GM12865 (cell line): ENCODE measurements at regions not wholly inside any gene's neighbourhood (a gene's known extent, or its start where the extent isn't known, plus 50 kb on each side); places are given as distances from the start of the nearest gene placed in this dataset.

ENCODE experiments used
- DNase-seq: peaks from one replicate; pipeline ENCODE4 v3.0.0; 2010; ENCODE audit warnings: low read depth
- H3K4me3 ChIP-seq: 2 replicates; pipeline ENCODE4 v1.5.1; 2011; ENCODE audit warnings: mild to moderate bottlenecking, low read depth, low read length, control low read depth
- TF ChIP-seq, protein P1 (sequence below): IDR thresholded peaks from 2 replicates; pipeline ENCODE4 v1.5.1; 2011; ENCODE audit warnings: low read length, control low read depth, low read depth, inconsistent platforms; ENCODE audit not compliant: insufficient read depth; ENCODE audit errors: missing control alignments

DNA sequence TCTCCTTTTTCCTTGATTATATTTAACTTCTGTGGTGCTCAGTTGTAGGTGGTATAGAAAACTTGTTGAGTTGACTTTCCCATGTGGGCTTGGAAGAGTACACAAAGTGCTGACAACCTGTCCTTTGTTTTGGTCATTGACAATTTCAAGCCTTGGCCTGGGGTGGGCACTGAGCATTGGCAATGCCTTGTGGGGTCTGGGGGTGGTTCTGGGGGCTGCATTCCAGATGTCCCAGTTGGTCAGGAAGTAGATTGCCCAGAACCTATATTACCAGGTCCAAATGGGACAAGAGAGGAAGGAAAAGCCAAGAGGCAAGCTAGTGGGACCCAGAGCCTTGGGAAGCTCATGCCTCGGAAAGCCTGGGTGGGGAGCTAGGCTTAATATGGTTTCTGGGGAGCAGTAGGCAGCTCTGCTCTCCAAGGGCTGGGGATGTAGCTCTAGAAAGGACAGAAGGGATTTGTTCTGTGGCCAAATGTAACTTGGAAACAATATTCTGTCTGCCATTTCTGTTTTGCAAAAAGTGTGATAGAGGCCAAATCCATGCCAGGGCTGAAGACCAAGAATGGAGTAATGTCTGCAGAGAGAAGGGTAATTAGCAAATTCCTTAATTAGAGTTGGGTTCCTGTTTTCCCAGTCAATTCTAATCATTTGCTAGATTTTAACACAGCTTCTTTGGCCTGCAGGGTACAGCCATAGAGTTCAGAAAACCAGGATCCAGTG, 87.4 kb downstream of the SLC4A3 start:
- TF ChIP-seq, protein P1, sequence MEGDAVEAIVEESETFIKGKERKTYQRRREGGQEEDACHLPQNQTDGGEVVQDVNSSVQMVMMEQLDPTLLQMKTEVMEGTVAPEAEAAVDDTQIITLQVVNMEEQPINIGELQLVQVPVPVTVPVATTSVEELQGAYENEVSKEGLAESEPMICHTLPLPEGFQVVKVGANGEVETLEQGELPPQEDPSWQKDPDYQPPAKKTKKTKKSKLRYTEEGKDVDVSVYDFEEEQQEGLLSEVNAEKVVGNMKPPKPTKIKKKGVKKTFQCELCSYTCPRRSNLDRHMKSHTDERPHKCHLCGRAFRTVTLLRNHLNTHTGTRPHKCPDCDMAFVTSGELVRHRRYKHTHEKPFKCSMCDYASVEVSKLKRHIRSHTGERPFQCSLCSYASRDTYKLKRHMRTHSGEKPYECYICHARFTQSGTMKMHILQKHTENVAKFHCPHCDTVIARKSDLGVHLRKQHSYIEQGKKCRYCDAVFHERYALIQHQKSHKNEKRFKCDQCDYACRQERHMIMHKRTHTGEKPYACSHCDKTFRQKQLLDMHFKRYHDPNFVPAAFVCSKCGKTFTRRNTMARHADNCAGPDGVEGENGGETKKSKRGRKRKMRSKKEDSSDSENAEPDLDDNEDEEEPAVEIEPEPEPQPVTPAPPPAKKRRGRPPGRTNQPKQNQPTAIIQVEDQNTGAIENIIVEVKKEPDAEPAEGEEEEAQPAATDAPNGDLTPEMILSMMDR = no peak
- DNase-seq = no peak

DNA sequence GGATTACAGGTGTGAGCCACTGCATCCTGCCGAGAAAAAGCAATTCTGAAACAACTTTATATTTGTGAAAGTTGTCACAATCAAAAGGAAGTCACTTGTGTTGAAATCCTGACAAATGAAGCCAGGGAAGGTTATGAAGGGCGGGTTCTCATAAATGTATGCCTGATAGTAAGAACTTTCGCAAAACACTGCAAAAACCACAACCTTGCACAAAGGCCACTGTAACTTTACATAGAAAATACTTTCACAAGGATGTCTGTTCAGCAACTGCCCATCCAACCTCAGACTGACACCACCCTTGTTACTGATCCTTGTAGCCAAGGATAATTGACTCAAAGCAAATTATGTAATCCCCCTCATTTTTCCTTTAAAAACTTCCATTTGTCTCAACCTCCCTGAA, 90.6 kb downstream of the SLC4A3 start:
- H3K4me3 ChIP-seq = no peak overlapping the region
- DNase-seq = no peak
- TF ChIP-seq, protein P1 = no peak

More for the DNA sequence above, 87.4 kb downstream of the SLC4A3 start:
- no peak overlapping the region for H3K4me3 ChIP-seq

DNA sequence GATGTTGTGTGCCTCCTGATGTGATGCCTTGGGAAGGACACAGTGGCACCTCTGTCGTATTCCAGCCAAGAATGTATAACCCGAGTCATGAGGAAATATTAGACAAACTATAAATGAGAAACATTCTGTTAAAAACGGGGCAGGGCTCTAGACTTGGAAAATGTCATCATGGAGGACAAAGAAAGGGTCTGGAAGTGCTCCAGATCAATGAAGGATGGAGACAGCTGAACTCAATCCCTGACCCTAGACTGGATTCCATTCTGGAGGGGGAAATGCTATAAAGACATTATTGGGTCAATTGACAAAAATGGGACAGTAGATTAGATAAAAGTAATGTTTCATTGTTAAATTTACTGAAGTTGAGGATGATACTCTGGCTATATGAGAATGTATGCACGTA, 92.1 kb downstream of the SLC4A3 start:
- H3K4me3 ChIP-seq = no peak overlapping the region
- no peak for DNase-seq
- TF ChIP-seq, protein P1 = no peak

DNA sequence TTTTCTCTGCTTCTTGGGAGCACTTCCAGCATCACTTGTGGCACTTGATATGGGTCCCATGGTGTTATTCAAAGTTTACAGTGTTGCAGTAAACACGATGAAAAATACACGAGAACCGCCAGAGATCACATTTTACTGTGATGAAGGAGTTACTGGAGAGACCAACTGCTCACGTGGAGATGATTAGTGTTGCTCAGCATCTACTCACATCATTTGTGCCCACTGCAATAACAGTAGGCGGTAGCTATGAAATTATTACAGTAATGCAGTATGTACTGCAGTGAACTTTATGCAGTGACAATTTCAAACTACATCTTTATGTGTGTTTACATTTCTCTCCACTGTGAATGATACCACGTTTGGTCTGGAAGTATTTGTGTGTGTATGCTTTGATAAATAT, 93.5 kb downstream of the SLC4A3 start:
- TF ChIP-seq, protein P1 = no peak
- DNase-seq = no peak
- no peak overlapping the region for H3K4me3 ChIP-seq

DNA sequence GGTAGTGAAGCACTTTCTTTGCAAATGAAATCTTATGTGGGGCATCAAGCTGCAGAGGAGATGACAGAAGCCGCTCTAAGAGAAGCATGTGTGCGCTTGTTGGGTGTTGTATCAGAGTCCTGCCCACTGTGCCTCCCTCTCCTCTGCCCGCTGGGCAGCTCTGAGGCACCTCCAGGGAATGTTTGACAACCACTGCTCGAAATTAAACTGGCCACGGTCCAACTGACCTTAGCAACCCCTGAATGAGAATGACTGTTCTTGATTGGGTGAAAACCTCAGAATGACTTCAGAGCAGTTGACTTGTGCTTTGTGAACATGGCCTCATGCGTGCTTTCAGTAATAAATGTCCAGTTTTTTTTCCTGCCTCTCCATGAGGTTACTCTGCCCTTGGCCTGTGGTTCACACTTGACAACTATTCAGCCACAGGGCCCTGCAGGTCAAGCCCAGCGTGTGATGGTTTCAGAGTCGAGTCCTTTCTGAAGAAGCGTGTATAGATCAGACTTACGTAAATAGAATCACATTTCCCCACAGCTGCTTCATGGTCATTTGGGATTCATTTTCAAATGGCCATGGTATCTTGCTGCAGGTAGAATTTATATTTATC, 94.9 kb downstream of the SLC4A3 start:
- no peak overlapping the region for H3K4me3 ChIP-seq
- DNase-seq = no peak
- TF ChIP-seq, protein P1 = no peak

DNA sequence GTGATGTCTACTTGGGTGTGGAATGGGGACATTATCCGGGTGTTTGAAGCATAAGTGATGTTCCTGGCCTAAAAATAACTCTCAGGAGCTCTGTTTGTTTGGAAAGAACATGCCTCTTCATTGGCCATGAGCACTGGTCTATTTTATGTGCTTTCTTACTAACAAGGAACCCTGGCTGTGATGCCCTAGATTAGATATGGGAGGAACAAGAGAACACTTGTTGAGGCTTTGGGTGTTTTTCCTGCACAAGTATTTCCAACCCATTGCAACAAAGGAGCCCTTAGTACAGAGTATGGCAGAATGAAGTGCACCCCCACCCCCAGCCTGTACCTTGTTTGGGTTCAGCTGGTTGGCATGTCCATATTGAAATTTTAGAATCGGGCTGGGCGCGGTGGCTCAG, 95.9 kb downstream of the SLC4A3 start:
- no peak overlapping the region for H3K4me3 ChIP-seq
- TF ChIP-seq, protein P1 = no peak
- no peak for DNase-seq
